Mesendoderm (in vitro differentiated cells): ENCODE measurements at regions not wholly inside any gene's neighbourhood (a gene's known extent, or its start where the extent isn't known, plus 50 kb on each side); places are given as distances from the start of the nearest gene placed in this dataset.

Experiments used
- DNase-seq: peaks from one replicate; pipeline ENCODE4 v3.0.0; 2013
- H2AK5ac ChIP-seq: 2 replicates; pipeline ENCODE4 v1.6.1; 2013; ENCODE audit warnings: low read length, inconsistent platforms
- H2BK120ac ChIP-seq: 2 replicates; pipeline ENCODE4 v1.6.1; 2013; ENCODE audit warnings: low read depth, mild to moderate bottlenecking, low read length, moderate library complexity, mixed read lengths
- H2BK15ac ChIP-seq: replicated peaks from 2 replicates; pipeline ENCODE4 v1.6.1; 2013; ENCODE audit warnings: low read depth, mild to moderate bottlenecking, moderate library complexity
- H2BK5ac ChIP-seq: 2 replicates; pipeline ENCODE4 v1.6.1; 2013; ENCODE audit warnings: low read length, inconsistent platforms
- H3K18ac ChIP-seq: 2 replicates; pipeline ENCODE4 v1.6.1; 2013; ENCODE audit warnings: mild to moderate bottlenecking, low read length, mixed read lengths
- H3K23ac ChIP-seq: one replicate; pipeline ENCODE4 v1.6.1; 2013; ENCODE audit warnings: low read length
- H3K27ac ChIP-seq: 2 replicates; pipeline ENCODE4 v1.5.1; 2013; ENCODE audit warnings: low read depth, mild to moderate bottlenecking, inconsistent platforms, low read length, moderate library complexity
- H3K27me3 ChIP-seq: 2 replicates; pipeline ENCODE4 v1.6.1; 2013; ENCODE audit warnings: low read length, control low read depth, mild to moderate bottlenecking, inconsistent platforms; ENCODE audit not compliant: insufficient read depth, poor library complexity
- H3K36me3 ChIP-seq: 2 replicates; pipeline ENCODE4 v1.6.1; 2013; ENCODE audit warnings: low read length, inconsistent platforms; ENCODE audit not compliant: control insufficient read depth, insufficient read depth
- H3K4ac ChIP-seq: one replicate; pipeline ENCODE4 v1.6.1; 2013; ENCODE audit warnings: low read depth, mild to moderate bottlenecking, low read length, moderate library complexity
- H3K4me1 ChIP-seq: 2 replicates; pipeline ENCODE4 v1.6.1; 2013; ENCODE audit warnings: low read depth, low read length, inconsistent platforms; ENCODE audit not compliant: control insufficient read depth
- H3K4me2 ChIP-seq: 2 replicates; pipeline ENCODE4 v1.6.1; 2013; ENCODE audit warnings: low read length
- H3K4me3 ChIP-seq: 2 replicates; pipeline ENCODE4 v1.5.1; 2013; ENCODE audit warnings: mild to moderate bottlenecking, low read length
- H3K56ac ChIP-seq: one replicate; pipeline ENCODE4 v1.6.1; 2013; ENCODE audit warnings: low read length
- H3K79me1 ChIP-seq: 2 replicates; pipeline ENCODE4 v1.6.1; 2013; ENCODE audit warnings: low read length, inconsistent platforms
- H3K79me2 ChIP-seq: 2 replicates; pipeline ENCODE4 v1.6.1; 2013; ENCODE audit warnings: mild to moderate bottlenecking, low read length; ENCODE audit not compliant: control insufficient read depth, insufficient read depth
- H3K9ac ChIP-seq: 2 replicates; pipeline ENCODE4 v1.6.1; 2013; ENCODE audit warnings: low read length, inconsistent platforms
- H4K5ac ChIP-seq: one replicate; pipeline ENCODE4 v1.6.1; 2013; ENCODE audit warnings: low read length
- H4K8ac ChIP-seq: one replicate; pipeline ENCODE4 v1.6.1; 2013; ENCODE audit warnings: low read depth, mild to moderate bottlenecking, control low read depth, low read length, moderate library complexity
- WGBS: extraction: QIAGEN DNeasy Blood & Tissue Kit; methylation state at CpG from one replicate; pipeline ENCODE4 v1.1.7; 2013; ENCODE audit warnings: low lambda C conversion rate, missing lambda C conversion rate; ENCODE audit not compliant: insufficient coverage; ENCODE audit errors: extremely low coverage; 5-methylcytosine and 5-hydroxymethylcytosine counted together

- Histone ChIP-seq H3K79me1 (no peaks in the 10 kb centered on the region), H2BK5ac (no peak overlapping the region), H3K23ac (no peak overlapping the region), H2BK15ac (no peak overlapping the region), H4K8ac (no peak overlapping the region), H2BK120ac (no peak overlapping the region), H3K27me3 (no peaks in the 10 kb centered on the region), H3K4me3 (no peak overlapping the region), H3K4me2 (no peak overlapping the region), H3K56ac (no peak overlapping the region), H3K4ac (no peak overlapping the region), H3K9ac (no peak overlapping the region), H3K27ac (no peak overlapping the region), H4K5ac (no peak overlapping the region), H3K36me3 (no peaks in the 10 kb centered on the region), H2AK5ac (no peak overlapping the region), H3K4me1 (peaks cover 4% of the 10 kb centered on the region), H3K79me2 (no peaks in the 10 kb centered on the region), H3K18ac (no peak overlapping the region)
- DNase-seq: no peak
- no CpG with 5 or more reads among the region's 6 CpGs for WGBS
Measured at GRCh38 chr2:20530520-20530919, 83.6 kb downstream of the RHOB start.

- Histone ChIP-seq H2BK15ac (no peak overlapping the region), H4K8ac (no peak overlapping the region), H3K27me3 (no peaks in the 10 kb centered on the region), H3K4me2 (no peak overlapping the region), H2AK5ac (no peak overlapping the region), H2BK5ac (no peak overlapping the region), H3K79me2 (no peaks in the 10 kb centered on the region), H3K56ac (no peak overlapping the region), H3K4me3 (no peak overlapping the region), H2BK120ac (no peak overlapping the region), H3K9ac (no peak overlapping the region), H3K27ac (no peak overlapping the region), H3K4me1 (peaks cover 4% of the 10 kb centered on the region), H3K36me3 (no peaks in the 10 kb centered on the region), H3K79me1 (no peaks in the 10 kb centered on the region), H3K23ac (no peak overlapping the region), H4K5ac (no peak overlapping the region), H3K18ac (no peak overlapping the region), H3K4ac (no peak overlapping the region)
- no CpG with 5 or more reads among the region's 8 CpGs for WGBS
- DNase-seq: no peak
Measured at GRCh38 chr2:20531633-20532262, 84.9 kb downstream of the RHOB start.

DNA sequence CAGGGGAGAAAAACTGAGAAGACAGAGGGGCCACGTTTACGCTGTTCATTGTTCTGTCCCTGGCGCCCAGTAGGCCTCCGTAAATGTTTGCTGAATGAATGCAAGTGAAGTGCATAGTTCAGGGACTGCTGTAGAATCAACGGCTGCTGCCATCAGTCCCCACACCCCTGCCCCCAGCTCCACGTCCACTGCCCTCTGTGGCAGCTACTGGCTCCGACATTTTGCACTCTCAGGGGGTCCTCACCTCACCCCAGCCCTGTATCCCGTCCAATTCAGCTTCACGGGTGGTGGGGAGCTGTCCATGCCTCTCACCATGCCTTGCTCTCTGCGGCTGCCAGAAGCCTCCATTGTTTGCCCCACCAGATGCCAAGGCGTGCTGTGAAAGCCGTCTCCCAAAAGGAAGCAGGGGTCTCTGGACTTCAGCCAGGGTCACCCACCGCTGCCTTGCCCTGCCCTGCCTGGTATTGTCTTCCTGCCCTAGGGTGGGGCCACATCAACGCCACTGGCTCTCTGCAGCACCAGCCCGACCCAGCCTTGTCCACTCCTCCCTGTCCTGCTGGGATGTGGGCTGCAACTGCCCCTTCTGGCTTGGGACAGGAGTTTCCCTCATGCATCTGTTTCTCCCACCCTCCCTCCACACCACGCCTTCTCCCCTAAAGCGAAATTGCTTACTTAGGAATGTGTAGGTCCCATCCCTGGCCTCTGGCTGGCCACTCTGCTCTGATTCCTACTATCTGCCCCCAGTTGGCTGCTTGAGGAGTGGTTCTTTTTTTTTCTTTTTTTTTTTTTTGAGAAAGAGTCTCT, 86.0 kb downstream of the RHOB start:
- WGBS: no CpG with 5 or more reads among the region's 17 CpGs
- no peak overlapping the region for H3K18ac ChIP-seq
- no peak overlapping the region for H3K9ac ChIP-seq
- no peak overlapping the region for H2BK15ac ChIP-seq
- no peak overlapping the region for H4K5ac ChIP-seq
- no peak overlapping the region for H3K4ac ChIP-seq
- no peaks in the 10 kb centered on the region for H3K36me3 ChIP-seq
- H3K79me1 ChIP-seq: no peaks in the 10 kb centered on the region
- H3K4me2 ChIP-seq: no peak overlapping the region
- no peak overlapping the region for H3K4me3 ChIP-seq
- peaks cover 9% of the 10 kb centered on the region for H3K4me1 ChIP-seq
- no peak overlapping the region for H2AK5ac ChIP-seq
- H3K56ac ChIP-seq: peak overlapping the region; percentile 58
- no peak overlapping the region for H4K8ac ChIP-seq
- H3K27ac ChIP-seq: no peak overlapping the region
- DNase-seq: peak; percentile 92
- no peaks in the 10 kb centered on the region for H3K27me3 ChIP-seq
- no peak overlapping the region for H3K23ac ChIP-seq
- H2BK5ac ChIP-seq: no peak overlapping the region
- no peaks in the 10 kb centered on the region for H3K79me2 ChIP-seq
- no peak overlapping the region for H2BK120ac ChIP-seq

DNA sequence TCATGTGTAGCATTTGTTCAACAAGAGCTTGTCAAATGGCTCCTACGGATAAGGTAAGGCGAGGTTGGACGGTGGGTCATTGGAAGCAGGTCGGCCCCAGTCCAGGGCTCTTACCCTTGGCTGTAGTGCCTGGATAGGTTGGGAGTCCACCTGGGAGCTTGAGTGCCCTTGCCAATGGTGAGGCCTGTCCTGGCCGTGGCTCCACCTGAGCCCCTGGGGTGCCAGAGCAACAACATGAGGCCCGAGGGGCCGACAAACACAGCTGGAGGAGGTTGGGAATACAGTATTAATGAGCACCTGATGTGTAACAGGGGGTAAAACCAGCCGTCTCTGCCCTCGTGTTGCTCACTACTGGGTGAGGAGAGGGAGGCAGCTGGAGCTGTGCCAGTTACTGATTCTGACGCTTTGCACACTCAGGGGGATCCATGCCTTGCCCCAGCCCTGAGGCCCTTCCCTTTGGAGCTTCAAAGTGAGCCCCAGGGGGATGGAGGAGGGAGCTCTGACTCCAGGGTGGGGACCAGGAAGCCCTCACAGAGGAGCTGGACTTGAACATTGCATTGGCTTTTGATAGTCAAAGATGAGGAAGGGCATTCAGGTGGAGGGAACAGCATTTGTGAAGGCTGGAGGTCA, 87.2 kb downstream of the RHOB start:
- Histone ChIP-seq H3K9ac (no peak overlapping the region), H3K4ac (peak overlapping the region; percentile 19), H2AK5ac (peak overlapping the region; percentile 84), H3K4me2 (no peak overlapping the region), H4K5ac (no peak overlapping the region), H3K36me3 (no peaks in the 10 kb centered on the region), H2BK120ac (no peak overlapping the region), H3K4me1 (peaks cover 14% of the 10 kb centered on the region), H3K56ac (peak overlapping the region; percentile 44), H3K79me1 (no peaks in the 10 kb centered on the region), H3K4me3 (no peak overlapping the region), H3K27ac (no peak overlapping the region), H4K8ac (no peak overlapping the region), H3K79me2 (no peaks in the 10 kb centered on the region), H2BK15ac (no peak overlapping the region), H3K27me3 (no peaks in the 10 kb centered on the region), H3K18ac (no peak overlapping the region), H2BK5ac (no peak overlapping the region), H3K23ac (no peak overlapping the region)
- no peak for DNase-seq
- WGBS: no CpG with 5 or more reads among the region's 10 CpGs

DNA sequence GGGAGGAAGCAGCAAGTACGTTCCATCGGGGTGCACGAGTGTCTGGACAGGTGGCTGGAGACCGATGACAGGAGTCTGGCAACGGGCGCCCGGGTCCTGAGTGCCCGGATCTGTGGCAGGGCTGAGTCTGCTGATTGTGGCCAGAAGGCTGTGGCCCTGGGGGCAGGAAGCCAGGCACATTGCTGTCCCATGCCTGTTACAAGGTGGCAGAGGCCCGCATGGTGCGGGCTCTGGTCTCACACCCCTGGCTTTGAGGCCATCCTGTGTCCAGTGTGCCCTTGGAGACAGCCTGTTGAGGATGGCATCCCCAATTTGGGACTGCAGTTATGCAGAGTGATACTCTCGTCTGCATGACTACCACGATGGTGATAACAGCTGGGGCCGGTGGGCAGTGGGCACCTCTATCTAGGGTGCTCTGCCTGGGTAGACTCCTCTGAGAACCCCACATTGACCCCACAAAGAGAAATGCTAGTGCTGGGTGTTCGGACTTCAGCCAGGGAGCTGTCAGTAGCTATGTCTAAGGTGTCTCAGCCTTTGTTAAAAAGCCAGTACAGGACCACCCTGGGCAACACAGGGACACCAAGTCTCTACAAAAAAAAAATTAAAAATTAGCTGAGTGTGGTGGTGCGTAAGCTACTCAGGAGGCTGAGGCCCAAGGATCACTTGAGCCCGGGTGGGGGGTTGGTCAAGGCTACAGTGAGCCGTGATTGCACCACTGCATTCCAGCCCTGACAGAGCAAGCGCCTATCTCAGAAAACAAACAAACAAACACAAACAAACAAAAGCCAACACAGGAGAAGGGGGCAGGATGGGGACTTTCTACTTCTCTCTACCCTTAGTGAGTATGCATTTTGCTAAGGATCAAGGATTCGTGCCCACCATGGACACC, 88.3 kb downstream of the RHOB start:
- Histone ChIP-seq H2AK5ac (peak overlapping the region; percentile 58), H4K8ac (no peak overlapping the region), H2BK120ac (no peak overlapping the region), H4K5ac (no peak overlapping the region), H3K79me2 (no peaks in the 10 kb centered on the region), H3K4me3 (no peak overlapping the region), H2BK5ac (peak overlapping the region; percentile 41), H3K27ac (no peak overlapping the region), H3K18ac (no peak overlapping the region), H3K9ac (no peak overlapping the region), H3K79me1 (no peaks in the 10 kb centered on the region), H3K4me2 (no peak overlapping the region), H3K23ac (no peak overlapping the region), H3K27me3 (no peaks in the 10 kb centered on the region), H3K4me1 (peaks cover 14% of the 10 kb centered on the region), H3K36me3 (no peaks in the 10 kb centered on the region), H3K4ac (no peak overlapping the region), H3K56ac (peak overlapping the region; percentile 13), H2BK15ac (no peak overlapping the region)
- no CpG with 5 or more reads among the region's 19 CpGs for WGBS
- peak; percentile 73 for DNase-seq
